IgD-negative memory B cell (primary cell): ENCODE measurements at regions not wholly inside any gene's neighbourhood (a gene's known extent, or its start where the extent isn't known, plus 50 kb on each side); places are given as distances from the start of the nearest gene placed in this dataset.

ENCODE experiments used
- H3K27ac Mint-ChIP-seq, 3 donors: one replicate each; pipeline ENCODE4 v1.8.0; 2020 to 2022; ENCODE audit warnings: mild to moderate bottlenecking in 3 of 3, mixed read lengths in 3 of 3, moderate library complexity in 1 of 3
- H3K27me3 Mint-ChIP-seq: one replicate; pipeline ENCODE4 v1.8.0; 2021; ENCODE audit warnings: mixed read lengths
- H3K36me3 Mint-ChIP-seq: one replicate; pipeline ENCODE4 v1.8.0; 2020; ENCODE audit warnings: mild to moderate bottlenecking, mixed read lengths
- H3K4me1 Mint-ChIP-seq, 3 donors: one replicate each; pipeline ENCODE4 v1.8.0; 2020 to 2022; ENCODE audit warnings: mixed read lengths in 3 of 3, mild to moderate bottlenecking in 1 of 3
- H3K4me3 Mint-ChIP-seq, 4 donors: one replicate each; pipeline ENCODE4 v1.8.0; 2020 to 2022; ENCODE audit warnings: mild to moderate bottlenecking in 4 of 4, mixed read lengths in 4 of 4, moderate library complexity in 3 of 4
- H3K9me3 Mint-ChIP-seq, 3 donors: one replicate each; pipeline ENCODE4 v1.8.0; 2020 to 2021; ENCODE audit warnings: mixed read lengths in 3 of 3, mild to moderate bottlenecking in 1 of 3

- Mint-ChIP-seq H3K27ac (no peak overlapping the region), H3K36me3 (no peaks in the 10 kb centered on the region), H3K4me1 (no peaks in the 10 kb centered on the region), H3K27me3 (peaks cover 2% of the 10 kb centered on the region), H3K9me3 (peaks cover 0 to 4% (median 0%) of the 10 kb centered on the region in 3 donors), H3K4me3 (no peak overlapping the region)
These were observed 77.3 kb upstream of the ATP10B start for GRCh38 chr5:160929360-160929759.

GRCh38 chr5:160926428-160926827, 74.4 kb upstream of the ATP10B start:
- Mint-ChIP-seq H3K36me3 (no peaks in the 10 kb centered on the region), H3K27ac (no peak overlapping the region), H3K9me3 (peaks cover 0 to 2% (median 0%) of the 10 kb centered on the region in 3 donors), H3K27me3 (peaks cover 2% of the 10 kb centered on the region), H3K4me3 (no peak overlapping the region), H3K4me1 (no peaks in the 10 kb centered on the region)

- Mint-ChIP-seq H3K27me3 (peaks cover 2% of the 10 kb centered on the region), H3K36me3 (no peaks in the 10 kb centered on the region), H3K9me3 (peaks cover 0 to 2% (median 0%) of the 10 kb centered on the region in 3 donors), H3K4me1 (no peaks in the 10 kb centered on the region), H3K27ac (no peak overlapping the region), H3K4me3 (no peak overlapping the region)
These were observed 73.3 kb upstream of the ATP10B start for GRCh38 chr5:160925281-160925680.

- no peak overlapping the region for H3K4me3 Mint-ChIP-seq
- H3K36me3 Mint-ChIP-seq: no peaks in the 10 kb centered on the region
- H3K9me3 Mint-ChIP-seq: peaks cover 0 to 2% (median 0%) of the 10 kb centered on the region in 3 donors
- H3K4me1 Mint-ChIP-seq: no peaks in the 10 kb centered on the region
- H3K27me3 Mint-ChIP-seq: peaks cover 2% of the 10 kb centered on the region
- H3K27ac Mint-ChIP-seq: no peak overlapping the region
These were observed 72.1 kb upstream of the ATP10B start for GRCh38 chr5:160923936-160924710.

- H3K27ac Mint-ChIP-seq: no peak overlapping the region
- peaks cover 2% of the 10 kb centered on the region for H3K27me3 Mint-ChIP-seq
- peaks cover 0 to 3% (median 0%) of the 10 kb centered on the region in 3 donors for H3K9me3 Mint-ChIP-seq
- no peaks in the 10 kb centered on the region for H3K36me3 Mint-ChIP-seq
- H3K4me1 Mint-ChIP-seq: no peaks in the 10 kb centered on the region
- no peak overlapping the region for H3K4me3 Mint-ChIP-seq
These were observed 71.4 kb upstream of the ATP10B start for GRCh38 chr5:160923411-160923810.

- Mint-ChIP-seq H3K27me3 (peaks cover 2% of the 10 kb centered on the region), H3K4me3 (no peak overlapping the region), H3K36me3 (no peaks in the 10 kb centered on the region), H3K9me3 (peaks cover 0 to 3% (median 0%) of the 10 kb centered on the region in 3 donors), H3K4me1 (no peaks in the 10 kb centered on the region), H3K27ac (no peak overlapping the region)
These were observed 70.3 kb upstream of the ATP10B start for GRCh38 chr5:160922311-160922710.

GRCh38 chr5:160921423-160922285, 69.6 kb upstream of the ATP10B start:
- Mint-ChIP-seq H3K9me3 (peaks cover 0 to 3% (median 0%) of the 10 kb centered on the region in 3 donors), H3K27ac (no peak overlapping the region), H3K4me3 (no peak overlapping the region), H3K36me3 (no peaks in the 10 kb centered on the region), H3K4me1 (no peaks in the 10 kb centered on the region), H3K27me3 (peaks cover 2% of the 10 kb centered on the region)

GRCh38 chr5:160919626-160920025, 67.6 kb upstream of the ATP10B start:
- H3K27ac Mint-ChIP-seq: no peak overlapping the region
- peaks cover 0 to 3% (median 0%) of the 10 kb centered on the region in 3 donors for H3K9me3 Mint-ChIP-seq
- H3K36me3 Mint-ChIP-seq: no peaks in the 10 kb centered on the region
- H3K27me3 Mint-ChIP-seq: no peaks in the 10 kb centered on the region
- H3K4me1 Mint-ChIP-seq: no peaks in the 10 kb centered on the region
- no peak overlapping the region for H3K4me3 Mint-ChIP-seq

GRCh38 chr5:160918386-160918785, 66.4 kb upstream of the ATP10B start:
- no peaks in the 10 kb centered on the region for H3K36me3 Mint-ChIP-seq
- H3K9me3 Mint-ChIP-seq: peaks cover 0 to 3% (median 0%) of the 10 kb centered on the region in 3 donors
- H3K4me1 Mint-ChIP-seq: no peaks in the 10 kb centered on the region
- no peak overlapping the region for H3K4me3 Mint-ChIP-seq
- H3K27ac Mint-ChIP-seq: no peak overlapping the region
- H3K27me3 Mint-ChIP-seq: no peaks in the 10 kb centered on the region

- no peak overlapping the region for H3K4me3 Mint-ChIP-seq
- H3K27ac Mint-ChIP-seq: no peak overlapping the region
- no peaks in the 10 kb centered on the region for H3K9me3 Mint-ChIP-seq
- peaks cover 4% of the 10 kb centered on the region for H3K27me3 Mint-ChIP-seq
- peaks cover 1% of the 10 kb centered on the region for H3K36me3 Mint-ChIP-seq
- H3K4me1 Mint-ChIP-seq: no peaks in the 10 kb centered on the region
These were observed 54.1 kb upstream of the ATP10B start for GRCh38 chr5:160906090-160906489.

GRCh38 chr5:160905285-160905684, 53.3 kb upstream of the ATP10B start:
- Mint-ChIP-seq H3K27me3 (peaks cover 4% of the 10 kb centered on the region), H3K27ac (no peak overlapping the region), H3K9me3 (no peaks in the 10 kb centered on the region), H3K4me3 (no peak overlapping the region), H3K4me1 (no peaks in the 10 kb centered on the region), H3K36me3 (peaks cover 1% of the 10 kb centered on the region)

- Mint-ChIP-seq H3K4me1 (no peaks in the 10 kb centered on the region), H3K27me3 (peaks cover 4% of the 10 kb centered on the region), H3K27ac (no peak overlapping the region), H3K4me3 (no peak overlapping the region), H3K36me3 (peaks cover 1% of the 10 kb centered on the region), H3K9me3 (no peaks in the 10 kb centered on the region)
These were observed 52.6 kb upstream of the ATP10B start for GRCh38 chr5:160904591-160904990.

GRCh38 chr5:160903551-160903950, 51.5 kb upstream of the ATP10B start:
- Mint-ChIP-seq H3K27me3 (peaks cover 2% of the 10 kb centered on the region), H3K9me3 (no peaks in the 10 kb centered on the region), H3K4me3 (no peak overlapping the region), H3K4me1 (no peaks in the 10 kb centered on the region), H3K36me3 (peaks cover 1% of the 10 kb centered on the region), H3K27ac (no peak overlapping the region)

GRCh38 chr5:160903076-160903475, 51.1 kb upstream of the ATP10B start:
- Mint-ChIP-seq H3K27ac (no peak overlapping the region), H3K4me1 (no peaks in the 10 kb centered on the region), H3K27me3 (peaks cover 2% of the 10 kb centered on the region), H3K36me3 (peaks cover 1% of the 10 kb centered on the region), H3K9me3 (no peaks in the 10 kb centered on the region), H3K4me3 (no peak overlapping the region)
